ENCODE measurements at regions not wholly inside any gene's neighbourhood (a gene's known extent, or its start where the extent isn't known, plus 50 kb on each side); places are given as distances from the start of the nearest gene placed in this dataset.
A peak's percentile ranks its signal among the peaks of the same experiment; 100 is the strongest.

DNA sequence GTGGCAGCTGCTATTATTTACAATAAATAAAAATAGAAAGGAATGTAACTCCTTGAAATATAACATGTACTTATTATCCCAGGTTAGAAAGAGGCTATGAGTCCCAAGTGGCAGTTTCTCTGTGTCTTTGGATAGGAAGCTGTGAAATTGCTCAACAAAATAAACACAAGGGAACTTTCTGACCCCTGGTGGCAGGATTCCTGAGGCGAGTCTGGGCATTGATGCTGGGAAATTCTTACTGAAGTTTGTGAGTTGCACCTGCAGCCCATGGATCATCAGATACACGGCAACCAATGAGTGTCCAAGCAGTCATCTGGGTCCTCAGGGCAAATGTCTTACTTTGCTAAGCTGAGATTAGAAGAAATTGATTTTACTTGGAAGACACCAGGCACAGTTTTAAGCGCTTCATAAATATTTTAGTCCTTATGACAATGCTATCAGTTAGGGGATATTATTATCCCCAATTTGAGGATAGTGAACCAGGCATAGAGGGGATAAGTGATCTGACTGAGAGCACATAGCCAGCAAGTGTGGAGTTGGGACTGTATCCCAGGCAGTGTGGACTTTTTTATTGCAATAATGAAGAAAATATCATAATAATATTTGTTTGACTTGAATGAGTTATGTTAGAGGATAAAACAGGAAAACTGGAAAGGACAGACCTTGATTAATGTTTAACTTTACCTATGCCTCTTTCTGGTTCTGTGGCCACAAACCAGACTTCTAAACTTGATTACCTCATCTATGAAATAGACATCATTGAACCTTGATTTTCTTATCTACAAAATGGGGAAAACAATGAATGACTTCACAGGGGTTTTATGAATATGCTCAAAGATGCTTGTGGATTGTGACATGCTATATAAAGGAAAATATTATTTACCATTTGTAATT, 265.5 kb upstream of the ADAMTSL1 start:
- H3K9me3 ChIP-seq (ENCODE audit: control insufficient read depth, insufficient read depth, low read length): no peaks in the 10 kb centered on the region
- H3K4me1 ChIP-seq (ENCODE audit: control insufficient read depth, insufficient read depth, low read length): no peaks in the 10 kb centered on the region
- H3K27ac ChIP-seq (ENCODE audit: low read length): no peak overlapping the region
- H3K27me3 ChIP-seq (ENCODE audit: control insufficient read depth, insufficient read depth, low read length): no peaks in the 10 kb centered on the region
- peak; percentile 67 for DNase-seq (ENCODE audit: low read depth, low spot score)
- no peaks in the 10 kb centered on the region for H3K36me3 ChIP-seq (ENCODE audit: control insufficient read depth, insufficient read depth, low read length)
- no CpG with 5 or more reads among the region's 3 CpGs for WGBS (ENCODE audit: insufficient coverage, insufficient read length)
- no peak overlapping the region for H3K4me3 ChIP-seq (ENCODE audit: low read length)

DNA sequence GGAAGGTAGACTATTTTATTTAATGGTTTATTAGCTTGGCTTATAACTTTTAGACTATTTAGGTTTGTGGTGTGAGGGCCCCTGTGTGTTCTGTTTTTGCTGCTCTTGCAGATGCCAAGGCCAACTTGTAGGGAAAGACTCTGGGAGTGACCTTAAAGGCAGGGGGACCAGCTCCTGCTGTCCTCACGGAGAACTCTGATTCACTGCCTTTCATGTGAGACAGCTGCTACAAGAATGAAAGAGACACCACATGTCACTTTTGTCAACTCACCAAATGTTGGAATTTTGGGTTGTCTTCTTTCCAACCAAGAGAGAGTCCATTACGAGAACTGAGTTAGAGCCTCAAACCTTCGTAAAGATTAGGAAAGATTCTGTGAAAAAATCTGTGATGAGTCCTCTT, 258.3 kb upstream of the ADAMTSL1 start:
- H3K36me3 ChIP-seq (ENCODE audit: control insufficient read depth, insufficient read depth, low read length): no peaks in the 10 kb centered on the region
- H3K27me3 ChIP-seq (ENCODE audit: control insufficient read depth, insufficient read depth, low read length): no peaks in the 10 kb centered on the region
- no peak overlapping the region for H3K4me3 ChIP-seq (ENCODE audit: low read length)
- DNase-seq (ENCODE audit: low read depth, low spot score): no peak
- no CpG with 5 or more reads among the region's 3 CpGs for WGBS (ENCODE audit: insufficient coverage, insufficient read length)
- no peaks in the 10 kb centered on the region for H3K4me1 ChIP-seq (ENCODE audit: control insufficient read depth, insufficient read depth, low read length)
- H3K9me3 ChIP-seq (ENCODE audit: control insufficient read depth, insufficient read depth, low read length): no peaks in the 10 kb centered on the region
- no peak overlapping the region for H3K27ac ChIP-seq (ENCODE audit: low read length)

DNA sequence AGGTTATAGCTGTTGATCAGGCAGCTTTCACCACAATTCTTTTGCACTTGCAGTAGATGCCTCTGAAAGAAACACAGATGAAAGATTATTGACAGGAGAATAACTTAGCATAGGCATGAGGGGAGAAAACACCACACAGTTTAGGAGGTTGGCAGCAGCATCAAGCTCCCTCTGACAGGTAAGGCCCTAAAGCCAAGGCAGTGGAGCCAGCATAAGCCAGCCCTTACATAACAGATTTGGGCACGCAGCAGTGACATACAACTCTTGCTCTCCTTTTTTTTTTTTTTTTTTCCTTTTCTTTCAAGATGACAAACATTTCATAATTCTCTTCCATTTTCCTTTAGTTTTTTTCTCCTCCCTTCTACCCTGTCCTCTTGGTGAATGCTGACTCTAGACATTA, 257.6 kb upstream of the ADAMTSL1 start:
- Histone ChIP-seq H3K9me3 (ENCODE audit: control insufficient read depth, insufficient read depth, low read length) (no peaks in the 10 kb centered on the region), H3K4me1 (ENCODE audit: control insufficient read depth, insufficient read depth, low read length) (no peaks in the 10 kb centered on the region), H3K4me3 (ENCODE audit: low read length) (no peak overlapping the region), H3K27me3 (ENCODE audit: control insufficient read depth, insufficient read depth, low read length) (no peaks in the 10 kb centered on the region), H3K36me3 (ENCODE audit: control insufficient read depth, insufficient read depth, low read length) (no peaks in the 10 kb centered on the region), H3K27ac (ENCODE audit: low read length) (no peak overlapping the region)
- DNase-seq (ENCODE audit: low read depth, low spot score): no peak
- no CpG with 5 or more reads among the region's 1 CpG for WGBS (ENCODE audit: insufficient coverage, insufficient read length)

DNA sequence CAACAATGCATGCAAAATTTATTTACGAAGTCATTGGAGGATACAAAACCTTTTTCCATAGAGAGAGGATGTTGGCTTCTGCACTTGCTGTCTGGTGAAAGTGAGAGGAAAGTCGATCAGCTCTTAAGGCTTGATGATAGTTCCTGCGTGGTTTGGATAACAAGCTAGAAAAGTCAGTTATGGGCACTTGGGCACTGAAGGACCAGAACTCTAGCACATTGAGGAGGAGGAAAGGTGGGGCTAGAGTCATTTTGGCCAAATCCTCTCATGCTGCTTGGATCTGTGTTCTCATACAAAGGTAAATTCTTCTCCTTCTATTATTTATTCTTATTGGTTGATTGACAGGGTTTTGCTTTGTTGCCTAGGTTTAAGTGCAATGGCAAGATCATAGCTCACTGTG, 245.9 kb upstream of the ADAMTSL1 start:
- no peaks in the 10 kb centered on the region for H3K36me3 ChIP-seq (ENCODE audit: control insufficient read depth, insufficient read depth, low read length)
- H3K27ac ChIP-seq (ENCODE audit: low read length): no peak overlapping the region
- WGBS (ENCODE audit: insufficient coverage, insufficient read length): no CpG with 5 or more reads among the region's 3 CpGs
- H3K4me3 ChIP-seq (ENCODE audit: low read length): no peak overlapping the region
- H3K4me1 ChIP-seq (ENCODE audit: control insufficient read depth, insufficient read depth, low read length): no peaks in the 10 kb centered on the region
- no peaks in the 10 kb centered on the region for H3K27me3 ChIP-seq (ENCODE audit: control insufficient read depth, insufficient read depth, low read length)
- H3K9me3 ChIP-seq (ENCODE audit: control insufficient read depth, insufficient read depth, low read length): no peaks in the 10 kb centered on the region
- no peak for DNase-seq (ENCODE audit: low read depth, low spot score)

DNA sequence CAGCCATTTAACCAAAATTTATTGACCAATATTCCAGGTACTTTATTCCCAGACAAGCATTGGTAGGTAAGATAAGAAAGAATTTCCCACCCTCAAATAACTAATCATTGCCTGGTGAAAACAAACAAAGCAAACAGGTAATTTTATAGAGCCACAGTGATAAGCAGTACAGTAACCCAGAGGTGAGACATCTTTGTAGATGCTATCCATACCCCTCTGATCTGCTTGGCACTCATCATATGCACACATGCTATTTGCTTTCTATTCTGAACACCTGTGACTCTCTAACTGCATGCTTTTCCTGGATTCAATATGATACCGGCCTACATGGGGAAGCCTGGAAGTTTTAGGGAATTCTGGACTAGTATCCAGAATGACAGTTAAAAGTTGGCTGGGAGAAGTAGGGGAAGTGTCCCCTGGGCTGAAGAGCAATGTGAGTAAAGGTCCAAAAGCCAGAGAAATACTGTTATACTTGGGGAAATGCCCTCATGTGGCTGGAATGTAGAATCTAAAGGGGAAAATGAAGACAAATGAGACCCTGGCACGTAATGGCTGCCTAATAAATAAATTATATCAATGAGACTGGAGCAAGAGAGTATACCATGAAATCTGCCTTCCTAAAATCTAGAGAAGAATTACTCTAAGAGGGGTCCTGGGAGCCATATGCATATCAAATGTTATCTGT, 243.8 kb upstream of the ADAMTSL1 start:
- Histone ChIP-seq H3K4me1 (ENCODE audit: control insufficient read depth, insufficient read depth, low read length) (no peaks in the 10 kb centered on the region), H3K27me3 (ENCODE audit: control insufficient read depth, insufficient read depth, low read length) (no peaks in the 10 kb centered on the region), H3K4me3 (ENCODE audit: low read length) (no peak overlapping the region), H3K27ac (ENCODE audit: low read length) (no peak overlapping the region), H3K9me3 (ENCODE audit: control insufficient read depth, insufficient read depth, low read length) (no peaks in the 10 kb centered on the region), H3K36me3 (ENCODE audit: control insufficient read depth, insufficient read depth, low read length) (no peaks in the 10 kb centered on the region)
- WGBS (ENCODE audit: insufficient coverage, insufficient read length): no CpG with 5 or more reads among the region's 2 CpGs
- no peak for DNase-seq (ENCODE audit: low read depth, low spot score)

DNA sequence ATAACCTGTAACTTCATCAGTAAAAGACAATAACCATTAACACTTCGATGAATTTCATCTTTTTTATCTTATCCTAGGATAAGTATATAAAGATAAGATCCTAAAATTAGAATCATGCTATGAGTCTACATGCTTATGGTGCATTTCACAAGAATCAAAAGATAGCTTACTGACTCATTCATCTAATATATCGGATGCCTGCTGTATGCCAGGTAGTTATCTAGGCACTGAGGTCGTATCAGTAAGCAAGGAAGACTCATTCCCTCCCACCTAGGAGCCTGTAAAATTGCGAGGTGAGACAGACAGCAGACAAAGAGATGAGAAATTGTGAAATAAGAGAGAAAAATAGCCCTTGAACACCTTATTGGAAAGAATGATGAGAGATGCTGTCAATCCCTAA, 240.6 kb upstream of the ADAMTSL1 start:
- Histone ChIP-seq H3K27me3 (ENCODE audit: control insufficient read depth, insufficient read depth, low read length) (no peaks in the 10 kb centered on the region), H3K9me3 (ENCODE audit: control insufficient read depth, insufficient read depth, low read length) (no peaks in the 10 kb centered on the region), H3K27ac (ENCODE audit: low read length) (no peak overlapping the region), H3K4me3 (ENCODE audit: low read length) (no peak overlapping the region), H3K4me1 (ENCODE audit: control insufficient read depth, insufficient read depth, low read length) (no peaks in the 10 kb centered on the region), H3K36me3 (ENCODE audit: control insufficient read depth, insufficient read depth, low read length) (no peaks in the 10 kb centered on the region)
- no peak for DNase-seq (ENCODE audit: low read depth, low spot score)
- WGBS (ENCODE audit: insufficient coverage, insufficient read length): no CpG with 5 or more reads among the region's 4 CpGs

DNA sequence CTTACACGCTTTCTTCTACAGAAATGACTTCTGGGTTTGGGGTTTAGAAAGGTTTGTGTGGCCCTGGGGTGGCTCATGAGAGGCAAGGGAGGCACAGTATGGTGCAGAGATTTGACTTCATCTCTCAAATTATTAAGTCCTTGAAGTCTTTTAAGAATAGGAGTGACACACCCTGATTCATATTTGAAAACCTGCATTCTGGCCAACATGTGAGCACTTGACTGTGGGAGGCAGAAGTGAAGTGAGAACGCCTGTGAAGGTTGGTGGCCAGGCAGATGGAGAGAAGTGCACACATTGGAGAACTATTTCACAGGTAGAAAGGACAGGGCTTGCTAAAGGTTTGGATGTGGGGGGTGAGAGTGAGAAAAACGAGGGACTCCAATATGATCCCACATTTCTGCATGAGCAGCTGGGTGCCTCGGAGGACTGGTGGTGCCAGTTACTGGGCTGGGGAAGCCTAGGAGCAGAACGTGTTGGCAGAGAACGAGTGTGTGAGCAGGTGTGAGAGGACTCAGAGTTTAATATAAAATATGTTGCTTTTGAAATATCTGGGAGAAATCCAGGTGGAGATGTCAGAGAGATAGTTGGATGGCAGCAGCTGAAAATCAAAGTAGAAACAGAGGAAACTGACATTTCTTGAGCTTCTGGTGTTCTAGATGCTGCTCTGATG, 240.0 kb upstream of the ADAMTSL1 start:
- Histone ChIP-seq H3K4me1 (ENCODE audit: control insufficient read depth, insufficient read depth, low read length) (no peaks in the 10 kb centered on the region), H3K27ac (ENCODE audit: low read length) (no peak overlapping the region), H3K27me3 (ENCODE audit: control insufficient read depth, insufficient read depth, low read length) (no peaks in the 10 kb centered on the region), H3K4me3 (ENCODE audit: low read length) (no peak overlapping the region), H3K9me3 (ENCODE audit: control insufficient read depth, insufficient read depth, low read length) (no peaks in the 10 kb centered on the region), H3K36me3 (ENCODE audit: control insufficient read depth, insufficient read depth, low read length) (no peaks in the 10 kb centered on the region)
- no CpG with 5 or more reads among the region's 6 CpGs for WGBS (ENCODE audit: insufficient coverage, insufficient read length)
- no peak for DNase-seq (ENCODE audit: low read depth, low spot score)

DNA sequence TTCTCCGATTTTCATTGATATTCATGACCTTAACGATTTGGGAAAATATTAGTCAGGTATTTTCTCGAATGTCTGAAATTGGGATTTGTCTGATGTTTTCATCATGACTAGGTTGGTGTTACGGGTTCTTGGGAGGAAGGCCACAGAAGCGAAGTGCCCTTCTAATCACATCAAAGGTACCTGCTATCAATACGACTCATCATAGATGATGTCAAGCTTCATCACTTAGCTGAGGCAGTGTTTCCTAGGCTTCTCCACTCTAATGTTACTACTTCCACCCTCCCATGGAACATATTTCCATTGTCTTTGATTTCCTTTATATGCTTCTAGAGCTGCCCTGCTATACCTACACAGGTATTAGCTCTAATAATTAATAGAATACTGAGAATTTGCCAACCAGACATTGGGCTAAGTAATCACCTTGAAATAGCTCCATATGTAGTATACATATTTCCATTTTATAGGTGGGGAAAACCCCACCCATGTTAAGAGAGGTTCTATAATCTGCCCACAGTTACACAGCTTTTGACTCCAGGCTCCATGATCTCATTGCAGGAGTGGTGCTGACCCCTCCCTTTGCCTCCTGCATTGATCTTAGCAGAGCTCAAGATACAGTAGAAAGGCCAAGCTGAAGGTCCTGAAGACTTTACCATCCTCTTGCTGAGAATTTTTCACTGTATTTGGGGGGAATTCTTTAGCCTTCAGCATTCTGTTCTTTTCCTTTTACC, 238.6 kb upstream of the ADAMTSL1 start:
- Histone ChIP-seq H3K4me1 (ENCODE audit: control insufficient read depth, insufficient read depth, low read length) (no peaks in the 10 kb centered on the region), H3K27ac (ENCODE audit: low read length) (no peak overlapping the region), H3K36me3 (ENCODE audit: control insufficient read depth, insufficient read depth, low read length) (no peaks in the 10 kb centered on the region), H3K4me3 (ENCODE audit: low read length) (no peak overlapping the region), H3K27me3 (ENCODE audit: control insufficient read depth, insufficient read depth, low read length) (no peaks in the 10 kb centered on the region), H3K9me3 (ENCODE audit: control insufficient read depth, insufficient read depth, low read length) (no peaks in the 10 kb centered on the region)
- DNase-seq (ENCODE audit: low read depth, low spot score): no peak
- no CpG with 5 or more reads among the region's 6 CpGs for WGBS (ENCODE audit: insufficient coverage, insufficient read length)

DNA sequence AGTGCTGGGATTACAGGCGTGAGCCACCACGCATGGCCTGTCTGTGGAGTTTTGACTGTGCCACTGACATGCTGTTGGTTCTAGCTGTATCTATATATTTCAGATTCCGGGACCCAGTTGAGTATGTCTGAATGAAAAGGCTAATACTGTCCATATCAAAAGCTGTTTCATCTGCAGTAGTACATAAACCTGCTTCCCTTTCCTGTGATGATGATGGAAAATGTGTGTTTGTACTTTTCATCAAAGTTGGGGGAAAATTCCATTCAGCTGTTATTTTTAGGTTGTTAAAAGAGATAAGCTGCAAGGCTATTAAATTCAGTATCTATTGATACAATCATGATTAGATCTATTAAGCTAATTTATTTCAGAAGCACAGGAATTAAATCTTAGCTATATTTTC, 237.6 kb upstream of the ADAMTSL1 start:
- no peak overlapping the region for H3K4me3 ChIP-seq (ENCODE audit: low read length)
- WGBS (ENCODE audit: insufficient coverage, insufficient read length): no CpG with 5 or more reads among the region's 3 CpGs

DNA sequence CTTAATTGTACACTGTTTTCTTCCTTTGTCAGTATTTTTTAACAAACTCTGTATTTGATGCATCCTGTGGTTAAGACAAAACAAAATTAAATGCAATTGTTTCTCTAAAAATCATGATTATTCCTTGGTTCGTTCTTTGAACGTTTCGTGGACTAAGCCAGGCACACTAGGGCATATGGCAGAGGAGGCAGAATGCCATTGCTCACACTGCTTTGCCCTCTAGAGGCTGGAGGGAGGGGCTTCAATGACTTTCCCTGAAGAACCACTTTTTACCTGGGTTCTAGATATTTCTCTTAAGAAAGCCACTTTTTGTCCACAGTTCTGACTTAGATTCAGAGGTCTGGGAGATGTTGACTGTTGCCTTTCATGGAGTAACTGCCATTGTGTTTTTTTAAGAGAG, 236.2 kb upstream of the ADAMTSL1 start:
- Histone ChIP-seq H3K9me3 (ENCODE audit: control insufficient read depth, insufficient read depth, low read length) (no peaks in the 10 kb centered on the region), H3K4me1 (ENCODE audit: control insufficient read depth, insufficient read depth, low read length) (no peaks in the 10 kb centered on the region), H3K4me3 (ENCODE audit: low read length) (no peak overlapping the region), H3K27me3 (ENCODE audit: control insufficient read depth, insufficient read depth, low read length) (no peaks in the 10 kb centered on the region), H3K36me3 (ENCODE audit: control insufficient read depth, insufficient read depth, low read length) (no peaks in the 10 kb centered on the region), H3K27ac (ENCODE audit: low read length) (no peak overlapping the region)
- no CpG with 5 or more reads among the region's 3 CpGs for WGBS (ENCODE audit: insufficient coverage, insufficient read length)
- DNase-seq (ENCODE audit: low read depth, low spot score): no peak

More for the DNA sequence above, 237.6 kb upstream of the ADAMTSL1 start:
- H3K36me3 ChIP-seq (ENCODE audit: control insufficient read depth, insufficient read depth, low read length): no peaks in the 10 kb centered on the region
- no peaks in the 10 kb centered on the region for H3K27me3 ChIP-seq (ENCODE audit: control insufficient read depth, insufficient read depth, low read length)
- no peaks in the 10 kb centered on the region for H3K4me1 ChIP-seq (ENCODE audit: control insufficient read depth, insufficient read depth, low read length)
- DNase-seq (ENCODE audit: low read depth, low spot score): no peak
- H3K9me3 ChIP-seq (ENCODE audit: control insufficient read depth, insufficient read depth, low read length): no peaks in the 10 kb centered on the region
- H3K27ac ChIP-seq (ENCODE audit: low read length): no peak overlapping the region
